GM12892 (cell line): ENCODE measurements at regions not wholly inside any gene's neighbourhood (a gene's known extent, or its start where the extent isn't known, plus 50 kb on each side); places are given as distances from the start of the nearest gene placed in this dataset.

Experiments
- POLR2A ChIP-seq: IDR thresholded peaks from 2 replicates; pipeline ENCODE4 v1.6.1; 2011; ENCODE audit warnings: low read depth, low read length, control low read depth
- POLR2AphosphoS5 ChIP-seq: IDR thresholded peaks from 2 replicates; pipeline ENCODE4 v1.6.1; 2011; ENCODE audit warnings: low read depth, low read length, control low read depth
- TAF1 ChIP-seq: IDR thresholded peaks from 2 replicates; pipeline ENCODE4 v1.6.1; 2011; ENCODE audit warnings: low read depth, mild to moderate bottlenecking, control low read depth, low read length, borderline replicate concordance

DNA sequence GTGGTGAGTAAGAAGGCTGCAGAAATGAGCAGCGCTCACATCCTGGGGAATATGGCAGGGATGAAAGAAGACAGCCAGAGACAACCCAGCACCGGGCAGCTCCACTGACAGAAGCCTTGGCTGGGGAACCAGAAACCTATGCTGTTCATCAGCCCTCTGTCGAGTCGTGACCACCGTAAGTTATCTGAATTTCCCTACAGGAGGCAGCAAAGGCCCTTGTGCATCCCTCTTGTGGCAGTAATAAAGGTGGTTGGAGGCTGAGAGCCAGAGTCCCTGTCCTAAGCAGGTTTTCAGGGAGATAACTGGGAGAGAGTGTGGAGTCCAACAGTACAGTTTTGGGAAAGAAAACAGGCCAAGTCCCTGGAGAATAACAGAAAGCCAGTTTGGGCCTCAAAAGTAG is 194.0 kb upstream of the BOD1L1 start:
- TF ChIP-seq POLR2AphosphoS5, result no peak
- no peak for TF ChIP-seq TAF1
- no peak for TF ChIP-seq POLR2A
